ENCODE measurements at regions not wholly inside any gene's neighbourhood (a gene's known extent, or its start where the extent isn't known, plus 50 kb on each side); places are given as distances from the start of the nearest gene placed in this dataset.
"Not testable (repeated sequence)": the region's sequence is repeated elsewhere in the genome, so short reads cannot be mapped to it uniquely, and the experiment has no call there.

DNA sequence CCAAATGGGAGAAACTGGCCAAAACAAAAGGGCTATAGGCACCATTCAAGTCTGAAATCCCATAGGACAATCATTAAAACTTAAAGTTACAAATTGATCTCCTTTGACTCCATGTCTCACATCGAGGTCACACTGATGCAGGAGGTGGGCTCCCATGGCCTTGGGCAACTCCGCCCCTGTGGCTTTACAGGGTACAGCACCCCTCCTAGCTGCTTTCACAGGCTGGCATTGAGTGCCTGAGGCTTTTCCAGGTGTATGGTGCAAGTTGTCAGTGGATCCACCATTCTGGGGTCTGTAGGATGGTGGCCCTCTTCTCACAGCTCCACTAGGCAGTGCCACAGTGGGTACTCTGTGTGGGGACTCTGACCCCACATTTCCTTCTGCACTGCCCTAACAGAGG, 662.1 kb downstream of the XPNPEP1 start:
- DNase-seq = no peak

DNA sequence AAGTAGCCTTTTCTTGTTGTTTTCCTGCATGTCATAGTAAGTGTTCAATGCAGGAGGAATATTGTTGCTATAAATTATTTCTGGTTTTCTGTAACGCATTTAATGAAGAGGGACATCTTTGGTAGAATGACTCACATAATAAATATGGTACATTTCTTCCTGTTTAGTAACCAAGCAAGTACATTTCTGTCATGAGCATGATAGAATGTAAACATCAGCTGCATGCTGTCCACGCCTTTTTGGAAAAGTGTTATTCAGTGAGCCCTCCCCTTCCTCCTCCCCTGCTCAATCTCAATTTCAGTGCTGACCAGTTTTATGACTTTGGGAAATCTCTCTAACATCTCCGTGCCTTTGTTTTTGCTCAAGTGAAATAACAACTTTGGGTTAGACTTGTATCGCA, 664.0 kb downstream of the XPNPEP1 start:
- DNase-seq = no peak

DNA sequence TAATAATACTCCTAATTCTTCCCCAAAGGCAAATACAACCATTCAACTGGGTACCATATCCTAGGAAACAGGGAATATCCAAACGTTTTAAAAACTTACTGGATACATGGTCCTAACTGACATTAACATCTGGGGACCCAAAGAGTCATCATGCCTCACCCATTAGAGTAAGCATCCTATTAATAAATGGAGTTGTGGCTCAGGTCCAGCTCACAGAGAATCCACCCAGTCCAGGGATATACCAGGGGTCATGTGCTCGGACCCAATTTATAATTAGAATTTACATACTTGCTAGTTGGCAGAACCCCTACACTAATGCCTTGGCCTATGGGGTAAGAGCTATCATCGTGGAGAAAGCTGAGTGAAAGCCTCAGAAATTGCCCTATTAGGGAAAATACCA, 670.0 kb downstream of the XPNPEP1 start:
- no peak for DNase-seq

DNA sequence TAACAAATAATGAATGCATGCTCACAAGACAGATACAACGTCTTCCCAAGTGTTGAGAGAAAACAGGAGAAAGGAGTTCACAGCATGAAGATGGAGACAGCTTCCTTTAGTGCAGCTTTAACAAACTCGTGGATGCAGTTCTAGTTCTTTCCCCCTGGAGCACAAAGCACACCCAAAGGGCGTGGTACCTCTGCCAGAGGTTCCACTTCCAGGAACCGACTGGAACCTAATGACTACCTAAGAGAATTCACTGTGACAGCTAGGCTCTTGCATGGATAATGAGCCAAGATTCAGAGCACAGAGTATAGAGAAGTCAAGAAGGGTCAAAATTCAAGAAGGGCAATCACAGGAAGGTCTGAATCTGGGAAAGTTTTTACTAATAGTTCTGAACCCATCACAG, 673.2 kb downstream of the XPNPEP1 start:
- DNase-seq = no peak

DNA sequence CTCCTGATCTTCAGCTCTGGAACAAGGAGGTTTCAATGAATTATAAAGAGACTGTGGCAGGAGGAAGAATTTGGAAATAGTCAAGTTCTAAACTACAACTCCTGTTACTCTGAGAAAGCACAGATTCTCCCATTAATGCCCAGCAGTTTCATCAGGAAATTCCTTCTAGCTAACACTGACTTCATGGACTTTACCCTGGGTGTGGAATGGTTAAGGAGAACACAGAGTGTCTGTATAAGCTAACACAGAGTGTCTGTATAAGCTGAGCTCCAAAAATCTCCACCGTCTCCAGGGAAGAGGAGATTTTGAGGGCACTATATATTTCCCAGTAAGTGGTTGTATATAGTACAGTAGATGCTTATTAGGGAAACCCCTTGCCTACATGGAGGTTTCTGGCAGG, 675.5 kb downstream of the XPNPEP1 start:
- DNase-seq = no peak

DNA sequence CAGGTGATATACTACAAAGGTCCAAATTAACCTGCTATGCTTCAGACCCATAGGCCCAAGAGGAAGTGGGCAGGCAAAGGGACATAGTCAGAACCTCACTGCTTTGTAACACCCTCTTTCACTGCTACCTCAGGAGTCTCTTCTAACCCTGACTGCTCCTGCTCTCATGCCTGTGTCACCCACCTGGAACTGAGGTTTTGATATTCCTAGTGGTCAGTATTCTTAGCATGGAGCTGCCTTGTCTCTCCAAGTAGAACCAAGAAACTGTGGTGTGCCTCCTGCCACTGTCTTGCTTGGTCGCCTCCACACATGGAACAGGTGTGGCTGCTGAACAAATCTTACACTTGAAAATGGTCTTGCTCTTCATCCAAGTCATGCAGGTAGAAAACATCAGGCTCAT, 677.5 kb downstream of the XPNPEP1 start:
- DNase-seq = no peak

DNA sequence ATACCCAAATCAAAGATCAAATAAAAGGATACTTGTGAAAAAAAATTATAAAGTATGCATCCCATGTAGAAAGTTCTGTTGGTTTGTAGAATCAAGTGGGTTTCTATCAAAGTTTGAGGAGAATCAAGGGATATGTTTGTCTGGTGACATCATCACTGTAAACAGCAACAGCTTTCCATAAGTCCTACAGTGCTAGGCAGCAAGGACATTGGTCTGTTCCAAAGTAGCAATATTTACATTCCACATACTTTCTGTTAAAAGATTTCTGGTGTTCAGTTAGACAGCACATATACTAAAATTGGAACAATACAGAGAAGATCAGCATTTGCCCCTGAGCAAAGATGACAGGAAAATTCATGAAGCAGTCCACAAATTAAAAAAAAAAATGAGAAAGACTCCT, 683.9 kb downstream of the XPNPEP1 start:
- no peak for DNase-seq

DNA sequence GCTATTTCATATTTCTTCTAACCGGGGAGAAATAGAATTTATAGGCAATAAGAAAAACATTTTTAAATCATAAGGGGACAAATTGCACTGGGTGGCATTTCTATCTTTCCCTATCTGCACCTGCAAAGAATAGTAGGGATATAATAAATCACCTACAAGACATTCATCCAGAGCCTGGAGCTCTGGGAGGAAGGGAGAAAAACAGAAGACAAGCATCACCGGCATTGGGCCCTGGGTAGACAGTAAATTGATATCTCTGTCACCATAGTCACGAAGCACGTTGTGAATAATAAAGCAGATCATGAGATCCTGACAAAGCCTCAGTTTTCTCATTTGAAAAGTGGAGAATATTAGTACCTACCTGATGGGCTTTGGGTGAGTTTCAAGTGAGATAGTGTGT, 685.6 kb downstream of the XPNPEP1 start:
- DNase-seq = no peak

DNA sequence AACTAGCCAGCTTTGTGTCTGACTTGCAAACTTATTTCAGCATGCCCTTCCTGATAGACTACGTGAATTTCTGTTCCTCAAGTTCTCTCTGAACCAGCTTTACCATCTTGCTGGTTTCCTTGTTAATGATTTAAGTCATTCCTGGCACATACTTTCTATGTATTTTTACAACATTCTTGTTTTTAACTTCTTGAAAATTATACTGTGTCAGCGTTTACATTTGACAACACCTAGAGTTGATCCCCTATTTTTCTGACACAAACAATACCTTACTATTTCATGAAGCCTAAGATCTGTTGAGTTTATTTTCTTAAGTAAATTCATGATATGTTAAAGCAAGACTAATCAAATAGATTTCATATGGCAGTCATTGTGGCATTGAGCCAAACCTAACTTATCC, 686.3 kb downstream of the XPNPEP1 start:
- DNase-seq = no peak

DNA sequence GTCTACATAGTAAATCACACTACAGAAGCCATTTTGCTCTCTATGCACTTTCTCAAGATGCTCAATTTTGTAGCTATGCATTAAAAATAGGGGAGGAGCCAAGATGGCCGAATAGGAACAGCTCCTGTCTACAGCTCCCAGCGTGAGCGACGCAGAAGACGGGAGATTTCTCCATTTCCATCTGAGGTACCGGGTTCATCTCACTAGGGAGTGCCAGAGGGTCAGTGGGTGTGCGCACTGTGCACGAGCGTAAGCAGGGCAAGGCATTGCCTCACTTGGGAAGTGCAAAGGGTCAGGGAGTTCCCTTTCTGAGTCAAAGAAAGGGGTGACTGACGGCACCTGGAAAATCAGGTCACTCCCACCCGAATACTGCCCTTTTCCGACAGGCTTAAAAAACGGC, 699.8 kb downstream of the XPNPEP1 start:
- not testable (repeated sequence) for DNase-seq

DNA sequence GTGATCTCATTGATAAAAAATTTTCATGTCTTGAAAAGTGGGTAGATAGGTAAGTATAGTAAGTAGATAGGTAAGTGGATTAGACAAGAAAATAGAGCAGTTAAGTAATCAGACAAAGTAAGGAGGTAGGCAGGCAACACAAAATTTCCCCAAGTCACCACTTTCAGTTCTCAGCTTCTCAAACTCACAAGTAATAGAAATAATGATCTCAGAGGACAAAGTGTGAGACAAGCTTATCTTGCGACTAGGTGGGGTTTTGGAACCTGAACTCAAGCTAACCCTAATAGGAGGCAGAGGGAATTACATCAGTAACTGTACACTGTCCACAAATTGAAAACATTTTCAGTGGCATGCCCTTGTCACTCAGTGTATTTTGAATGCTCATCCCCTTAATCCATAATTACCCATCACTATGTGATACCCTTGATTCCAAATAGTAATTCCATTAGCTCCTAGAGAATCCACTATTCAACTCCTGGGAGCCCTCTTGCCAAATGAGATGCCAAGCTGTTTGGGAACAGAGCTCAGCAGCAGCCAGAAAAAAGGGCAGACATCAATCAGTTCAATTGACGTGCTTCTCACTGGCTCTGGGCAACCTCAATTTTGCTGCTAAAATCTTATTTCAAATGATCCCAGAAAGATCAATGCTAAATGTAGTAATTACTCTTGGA, 703.2 kb downstream of the XPNPEP1 start:
- DNase-seq = no peak

DNA sequence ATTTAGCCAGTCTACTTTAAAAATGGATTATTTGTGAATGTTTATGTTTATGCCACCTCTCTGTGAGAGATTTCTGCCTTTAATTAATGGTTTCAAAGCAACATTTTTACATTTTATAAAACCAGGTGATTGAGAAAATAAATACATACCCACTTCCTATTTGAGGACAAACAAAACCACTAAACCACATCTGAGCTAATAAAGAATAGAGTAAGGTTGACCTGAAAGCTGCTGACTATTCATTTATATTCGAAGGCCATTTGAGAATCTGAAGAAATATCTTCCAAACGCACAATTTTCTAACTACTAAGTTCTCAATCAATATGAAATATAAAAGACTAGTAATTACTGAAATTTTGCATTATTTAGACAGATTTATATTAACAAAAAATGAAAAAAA, 705.1 kb downstream of the XPNPEP1 start:
- DNase-seq = no peak

DNA sequence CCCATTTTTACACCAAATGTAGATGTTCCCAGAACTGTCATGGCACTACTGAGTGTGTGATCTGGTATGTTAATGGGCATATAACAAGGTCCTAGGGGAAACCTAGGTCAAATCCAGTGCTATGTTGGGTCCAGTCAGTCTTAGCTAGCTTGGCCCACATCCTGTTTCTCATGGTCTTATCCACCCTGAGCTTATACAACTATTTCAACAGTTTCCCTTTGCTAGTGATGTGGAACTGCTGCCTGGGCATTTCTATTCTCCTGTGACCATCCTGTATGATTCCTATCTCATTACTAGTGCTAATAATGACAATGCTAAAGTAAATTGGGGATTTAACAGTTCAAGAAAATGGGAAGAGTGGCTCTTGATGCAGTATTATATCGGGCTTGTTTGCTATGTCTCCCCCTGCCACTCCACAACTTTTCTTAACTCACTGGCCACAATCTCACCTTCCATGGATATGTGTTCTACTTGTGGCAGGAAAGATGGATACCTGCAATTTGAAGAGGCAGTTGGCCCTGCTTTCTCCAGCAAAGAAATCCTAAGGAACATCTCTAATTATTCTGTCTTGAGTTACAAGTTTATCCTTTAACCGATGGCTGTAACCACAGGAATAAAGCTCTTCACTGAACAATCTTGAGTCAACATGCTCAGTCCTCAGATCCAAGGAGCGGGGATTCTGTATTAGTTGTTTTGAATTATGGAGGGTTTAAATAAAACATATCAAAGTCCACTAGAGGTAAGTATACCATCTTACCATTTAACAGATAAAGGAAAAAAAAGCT, 707.8 kb downstream of the XPNPEP1 start:
- DNase-seq = no peak

DNA sequence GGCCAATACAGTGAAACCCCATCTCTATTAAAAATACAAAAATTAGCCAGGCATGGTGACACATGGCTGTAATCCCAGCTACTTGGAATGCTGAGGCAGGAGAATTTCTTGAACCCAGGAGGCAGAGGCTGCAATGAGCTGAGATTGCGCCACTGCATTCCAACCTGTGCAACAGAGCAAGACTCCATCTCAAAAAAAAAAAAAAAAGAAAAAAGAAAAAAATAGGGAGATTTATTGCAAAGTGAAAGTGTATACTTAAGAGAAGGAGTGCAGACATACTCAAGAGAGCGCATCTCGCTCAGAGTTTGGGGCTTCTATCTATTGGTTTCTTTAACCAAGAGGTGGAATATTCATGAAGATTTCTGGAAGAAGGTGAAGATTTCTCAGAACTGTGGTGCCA, 708.4 kb downstream of the XPNPEP1 start:
- not testable (repeated sequence) for DNase-seq

DNA sequence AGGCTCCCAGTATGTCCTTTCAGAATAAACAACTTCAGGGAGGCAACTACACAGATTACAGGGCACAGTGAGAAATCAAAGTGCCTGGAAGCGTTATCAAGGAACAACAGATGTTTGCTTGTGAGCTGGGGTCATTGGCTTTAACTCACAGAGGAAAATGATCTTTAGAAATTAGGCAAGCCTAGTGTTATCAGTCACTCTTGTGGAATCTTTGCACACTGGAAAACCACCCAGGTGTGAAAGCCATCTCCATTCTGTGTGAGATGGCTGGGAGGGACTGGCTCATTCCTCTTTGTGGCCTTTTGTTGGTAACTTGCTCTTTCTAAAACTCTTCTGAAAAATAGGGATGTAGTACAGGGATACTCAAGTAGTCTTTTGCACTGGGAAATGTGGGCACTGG, 716.0 kb downstream of the XPNPEP1 start:
- DNase-seq = no peak

DNA sequence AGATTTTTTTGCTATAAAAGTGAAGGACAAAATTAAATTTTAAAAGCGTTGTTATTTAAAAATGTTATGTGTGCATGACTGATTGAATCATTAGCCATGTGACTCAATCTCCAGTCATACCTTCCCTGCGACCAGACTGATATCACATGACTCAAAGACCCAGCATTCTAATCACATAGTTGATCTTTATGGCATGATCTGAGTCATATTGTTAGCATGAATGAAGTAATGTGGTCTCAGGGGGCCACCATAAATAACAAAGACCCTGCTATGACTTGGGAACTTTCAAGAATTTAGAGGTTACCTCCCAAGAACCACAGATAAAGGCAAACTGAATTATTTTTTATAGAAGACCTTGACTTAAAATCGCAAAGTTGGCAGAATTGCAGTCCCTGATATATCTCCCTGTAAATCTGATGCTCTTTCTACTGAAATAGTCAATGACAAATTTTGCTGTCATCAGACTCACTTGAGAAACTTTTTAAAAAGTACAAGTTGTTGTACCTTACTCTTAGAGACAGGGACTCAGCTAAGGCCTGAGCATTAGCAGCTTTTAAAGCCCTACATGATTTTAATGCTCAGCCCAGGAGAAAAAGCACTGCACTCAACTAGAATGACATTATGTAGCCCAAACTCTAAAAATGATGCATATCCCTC, 717.3 kb downstream of the XPNPEP1 start:
- peak; percentile 59 for DNase-seq

DNA sequence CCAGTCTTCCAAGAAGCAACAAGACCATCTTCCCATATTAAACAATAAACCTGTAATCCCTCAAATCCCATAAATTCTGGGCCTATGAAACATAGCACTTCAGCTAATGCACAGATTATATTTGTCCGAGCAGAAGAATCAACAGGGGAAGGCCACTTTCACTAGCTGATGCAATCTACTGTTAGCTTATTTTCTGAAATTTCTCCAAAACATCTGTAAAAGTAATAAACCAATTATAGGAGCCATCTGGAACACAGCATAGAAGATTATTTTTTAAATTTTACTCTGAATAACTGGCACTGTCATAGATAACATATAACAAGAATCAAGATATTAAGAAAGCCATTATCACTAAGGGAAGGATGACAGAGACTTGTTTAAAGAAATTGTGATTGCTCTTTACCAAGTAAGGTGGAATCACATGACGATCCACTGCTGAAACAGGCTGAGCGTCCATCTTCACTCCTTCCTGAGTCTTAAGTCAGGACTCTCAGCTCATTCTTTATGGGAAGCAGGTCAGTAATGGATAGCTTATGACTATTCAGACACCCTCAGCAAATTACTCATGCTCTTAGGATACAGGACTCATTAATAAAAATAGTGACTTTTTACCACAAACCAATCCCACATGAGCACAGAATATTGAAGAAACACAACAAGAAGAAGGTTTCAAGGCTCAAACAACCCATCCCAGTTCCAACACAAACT, 719.5 kb downstream of the XPNPEP1 start:
- no peak for DNase-seq

DNA sequence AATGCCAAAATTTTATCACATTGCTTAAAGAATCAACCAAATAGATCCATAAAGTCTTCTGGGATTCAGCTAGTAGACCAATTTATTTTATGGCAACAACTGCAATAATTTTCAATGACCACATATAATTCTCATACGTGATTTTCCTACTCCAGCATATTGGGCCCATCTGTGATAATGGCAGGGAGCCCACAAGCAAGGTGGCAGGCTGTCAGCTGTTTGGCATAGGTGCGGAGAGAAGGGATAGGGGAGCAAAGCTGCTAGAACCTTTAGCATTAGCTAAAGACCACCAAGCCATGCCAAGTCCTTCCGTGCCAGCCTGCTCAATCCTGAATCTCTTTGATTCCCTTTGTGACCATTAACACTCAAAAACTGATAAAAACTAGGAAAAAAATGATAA, 721.2 kb downstream of the XPNPEP1 start:
- no peak for DNase-seq

DNA sequence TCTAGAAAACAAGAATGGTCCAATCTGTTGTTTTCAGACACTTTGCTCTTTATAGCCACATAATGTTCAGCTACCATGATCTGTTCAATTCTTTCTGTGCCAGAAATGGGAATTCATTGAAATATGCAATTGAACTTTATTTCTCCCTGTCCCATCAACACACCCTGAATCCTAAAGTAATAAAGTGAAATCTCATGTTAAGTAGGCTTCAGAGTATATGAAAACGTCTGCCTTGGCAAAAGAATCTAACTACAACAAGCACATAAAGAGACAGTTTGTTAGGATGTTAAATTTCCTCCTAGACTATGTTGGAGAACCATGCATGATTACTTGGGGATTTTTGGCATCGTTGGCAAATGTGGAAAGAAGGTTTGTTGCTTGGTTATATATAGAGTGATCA, 722.7 kb downstream of the XPNPEP1 start:
- DNase-seq = no peak

DNA sequence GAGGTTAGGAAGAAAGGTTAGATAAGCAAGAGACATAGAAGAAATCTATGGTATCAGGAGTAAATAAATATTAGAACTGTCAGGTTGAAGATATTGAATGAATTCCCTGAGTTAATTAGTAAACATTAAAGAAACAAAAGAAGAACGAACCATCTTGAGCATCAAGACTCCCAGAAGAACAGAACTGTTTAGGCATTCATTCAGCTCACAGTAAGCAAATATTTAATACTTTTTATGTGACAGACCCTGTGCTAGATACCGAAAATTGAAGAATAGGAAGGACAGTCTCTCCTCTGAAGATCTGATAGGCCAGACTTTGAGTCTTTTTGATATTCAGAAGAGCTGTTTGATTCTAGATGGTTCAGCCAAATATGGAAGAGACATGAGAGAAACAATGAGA, 731.5 kb downstream of the XPNPEP1 start:
- no peak for DNase-seq

DNA sequence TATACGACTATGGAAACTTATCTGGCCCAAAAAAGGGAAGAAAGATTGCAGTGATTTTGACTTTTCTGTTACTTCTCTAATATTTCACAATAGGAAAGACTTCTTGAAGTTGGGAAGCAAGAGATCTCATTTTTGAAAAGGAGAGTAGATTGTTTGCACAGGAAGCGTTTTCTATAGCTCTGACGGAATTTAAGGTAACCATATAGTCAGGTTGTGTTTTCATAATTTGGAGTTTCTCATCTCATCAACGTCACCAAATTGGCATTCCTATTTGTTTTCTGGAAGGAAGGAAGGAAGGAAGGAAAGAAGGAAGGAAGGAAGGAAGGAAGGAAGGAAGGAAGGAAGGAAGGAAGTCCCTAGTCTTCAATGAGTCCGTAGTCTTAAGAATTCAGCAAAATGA, 732.0 kb downstream of the XPNPEP1 start:
- no peak for DNase-seq

DNA sequence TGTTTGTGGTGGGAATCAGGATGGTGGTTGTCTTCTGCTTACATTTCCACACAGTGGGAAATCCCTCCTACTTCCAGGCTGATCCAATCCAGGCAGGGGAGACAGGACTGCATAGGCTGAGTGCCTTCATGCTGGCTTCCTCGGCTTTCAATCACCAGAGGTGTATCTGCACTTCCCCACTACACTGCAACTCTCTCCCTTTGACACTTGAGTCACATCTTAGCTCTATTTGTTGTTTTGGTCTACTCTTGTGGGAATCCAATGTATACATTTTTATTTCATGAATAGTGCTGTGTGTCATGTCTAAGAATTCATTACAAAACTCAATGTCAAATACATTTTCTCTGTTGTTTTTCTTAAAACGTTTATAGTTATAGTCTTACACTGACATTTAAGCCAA, 735.6 kb downstream of the XPNPEP1 start:
- DNase-seq = no peak

DNA sequence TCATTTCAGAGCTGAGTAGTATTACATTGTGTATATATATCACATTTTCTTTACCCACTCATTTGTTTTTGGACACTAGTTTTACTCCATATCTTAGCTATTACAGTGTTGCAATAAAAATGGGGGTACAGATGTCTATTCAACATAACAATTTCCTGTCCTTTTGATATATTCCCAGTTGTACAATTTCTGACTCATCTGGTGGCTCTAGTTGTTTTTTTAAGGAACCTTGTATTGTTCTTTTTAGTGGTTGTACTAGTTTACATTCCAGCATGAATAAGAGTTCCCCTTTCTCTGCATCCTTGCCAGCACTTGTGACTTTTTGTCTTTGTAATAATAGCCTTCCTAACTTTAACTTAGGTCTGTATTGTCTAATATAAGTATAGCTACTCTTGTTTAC, 739.9 kb downstream of the XPNPEP1 start:
- no peak for DNase-seq

DNA sequence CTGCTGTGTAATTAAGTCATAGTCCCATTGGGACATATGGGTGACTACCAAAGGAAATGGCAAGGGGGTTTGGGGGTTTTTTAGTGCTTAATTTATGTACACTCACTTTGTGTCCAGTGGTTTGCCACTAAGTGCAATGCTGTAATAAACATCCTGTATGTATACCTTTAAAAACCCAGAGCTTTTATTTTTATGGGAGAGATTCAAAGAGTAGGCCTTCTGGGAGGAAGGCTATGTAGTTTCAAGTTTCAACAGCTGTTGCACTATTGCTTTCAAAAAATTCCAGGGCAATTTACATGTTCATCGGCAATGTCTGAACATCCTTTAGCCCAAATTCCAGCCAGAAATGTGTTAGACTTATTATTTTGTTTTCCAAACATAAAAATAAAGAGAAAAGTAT, 744.7 kb downstream of the XPNPEP1 start:
- no peak for DNase-seq

All from islet precursor cell (in vitro differentiated cells).